Smooth muscle cell (in vitro differentiated cells): ENCODE measurements at regions not wholly inside any gene's neighbourhood (a gene's known extent, or its start where the extent isn't known, plus 50 kb on each side); places are given as distances from the start of the nearest gene placed in this dataset.

Source experiments
- DNase-seq: peaks from one replicate; lab custom pipeline; 2025; ENCODE audit not compliant: unreplicated experiment; lab: John Stamatoyannopoulos, UW
- H2AFZ ChIP-seq: fragments of 200-600 bp; sonication (generic); 2 replicates; pipeline ENCODE4 v1.6.0; 2016; ENCODE audit warnings: antibody characterized with exemption, low read depth, mild to moderate bottlenecking
- H3F3A ChIP-seq: fragments of 200-600 bp; sonication (generic); 2 replicates; pipeline ENCODE4 v1.6.0; 2017; ENCODE audit warnings: antibody characterized with exemption, low read depth
- H3K27ac ChIP-seq: fragments of 200-600 bp; sonication (generic); 2 replicates; pipeline ENCODE4 v1.5.1; 2016; ENCODE audit warnings: low read depth, mild to moderate bottlenecking
- H3K27me3 ChIP-seq: fragments of 200-600 bp; sonication (generic); 2 replicates; pipeline ENCODE4 v1.6.1; 2016; ENCODE audit warnings: low read depth, mild to moderate bottlenecking
- H3K36me3 ChIP-seq: fragments of 200-600 bp; sonication (generic); 2 replicates; pipeline ENCODE4 v1.5.1; 2016; ENCODE audit warnings: low read depth
- H3K4me1 ChIP-seq: fragments of 200-600 bp; sonication (generic); 2 replicates; pipeline ENCODE4 v1.5.1; 2016; ENCODE audit warnings: low read depth
- H3K4me2 ChIP-seq: fragments of 200-600 bp; sonication (generic); 2 replicates; pipeline ENCODE4 v1.6.0; 2016; ENCODE audit warnings: mild to moderate bottlenecking
- H3K4me3 ChIP-seq: fragments of 200-600 bp; sonication (generic); 2 replicates; pipeline ENCODE4 v1.5.1; 2016; ENCODE audit warnings: mild to moderate bottlenecking
- H3K79me2 ChIP-seq: fragments of 200-600 bp; sonication (generic); 2 replicates; pipeline ENCODE4 v1.6.0; 2016; ENCODE audit warnings: low read depth, mild to moderate bottlenecking
- H3K9ac ChIP-seq: fragments of 200-600 bp; sonication (generic); 2 replicates; pipeline ENCODE4 v1.6.0; 2016; ENCODE audit warnings: low read depth
- H3K9me3 ChIP-seq: fragments of 200-600 bp; sonication (generic); replicated peaks from 2 replicates; pipeline ENCODE4 v1.5.1; 2016; ENCODE audit warnings: low read depth
- H4K20me1 ChIP-seq: fragments of 200-600 bp; sonication (generic); 2 replicates; pipeline ENCODE4 v1.6.0; 2016; ENCODE audit warnings: low read depth
- CTCF ChIP-seq: fragments of 200-600 bp; sonication (generic); IDR thresholded peaks from 2 replicates; pipeline ENCODE4 v1.5.1; 2017; ENCODE audit warnings: borderline replicate concordance, mild to moderate bottlenecking, antibody characterized with exemption; ENCODE audit not compliant: insufficient read depth, poor library complexity, severe bottlenecking
- WGBS: methylation state at CpG from one replicate; pipeline ENCODE4 v1.1.7; 2016; ENCODE audit warnings: low lambda C conversion rate; 5-methylcytosine and 5-hydroxymethylcytosine counted together

- no peak for TF ChIP-seq CTCF
- DNase-seq, result no peak
- H3K9me3 ChIP-seq, result no peaks in the 10 kb centered on the region
Measured at GRCh38 chr4:24010994-24011393, 121.1 kb upstream of the PPARGC1A start.

GRCh38 chr4:24010573-24010972, 120.7 kb upstream of the PPARGC1A start:
- TF ChIP-seq CTCF, result no peak
- 65% methylated on average over 3 of the region's 3 CpGs for WGBS
- no peaks in the 10 kb centered on the region for H3F3A ChIP-seq
- H3K9me3 ChIP-seq, result no peaks in the 10 kb centered on the region
- H3K4me3 ChIP-seq, result no peak overlapping the region
- no peaks in the 10 kb centered on the region for H3K36me3 ChIP-seq
- H3K4me2 ChIP-seq, result no peak overlapping the region
- H4K20me1 ChIP-seq, result no peaks in the 10 kb centered on the region
- H3K4me1 ChIP-seq, result no peaks in the 10 kb centered on the region
- H3K27me3 ChIP-seq, result no peaks in the 10 kb centered on the region
- H3K27ac ChIP-seq, result no peak overlapping the region
- no peaks in the 10 kb centered on the region for H3K79me2 ChIP-seq
- H3K9ac ChIP-seq, result no peak overlapping the region
- H2AFZ ChIP-seq, result no peak overlapping the region
- DNase-seq, result no peak

More at GRCh38 chr4:24010994-24011393, 121.1 kb upstream of the PPARGC1A start:
- Histone ChIP-seq H3K79me2 (no peaks in the 10 kb centered on the region), H3K27me3 (no peaks in the 10 kb centered on the region), H3K4me3 (no peak overlapping the region), H3K27ac (no peak overlapping the region), H3K4me2 (no peak overlapping the region), H3K36me3 (no peaks in the 10 kb centered on the region), H3K4me1 (no peaks in the 10 kb centered on the region), H3K9ac (no peak overlapping the region), H4K20me1 (no peaks in the 10 kb centered on the region), H2AFZ (no peak overlapping the region), H3F3A (no peaks in the 10 kb centered on the region)
- WGBS, result 50% methylated on average over 1 of the region's 1 CpG

- no peak overlapping the region for H3K9ac ChIP-seq
- no peak overlapping the region for H3K4me2 ChIP-seq
- no peaks in the 10 kb centered on the region for H4K20me1 ChIP-seq
- no peaks in the 10 kb centered on the region for H3K9me3 ChIP-seq
- 60% methylated on average over 10 of the region's 10 CpGs for WGBS
- H3K27ac ChIP-seq, result no peak overlapping the region
- no peaks in the 10 kb centered on the region for H3K36me3 ChIP-seq
- H3K4me1 ChIP-seq, result peaks cover 7% of the 10 kb centered on the region
- no peak overlapping the region for H3K4me3 ChIP-seq
- no peak overlapping the region for H2AFZ ChIP-seq
- no peaks in the 10 kb centered on the region for H3K27me3 ChIP-seq
- no peaks in the 10 kb centered on the region for H3K79me2 ChIP-seq
- no peak for TF ChIP-seq CTCF
- DNase-seq, result no peak
- H3F3A ChIP-seq, result no peaks in the 10 kb centered on the region
Measured at GRCh38 chr4:24007860-24008261, 118.0 kb upstream of the PPARGC1A start.

- WGBS, result 96% methylated on average over 1 of the region's 1 CpG
- Histone ChIP-seq H3K9me3 (no peaks in the 10 kb centered on the region), H3K4me1 (peaks cover 7% of the 10 kb centered on the region), H3F3A (no peaks in the 10 kb centered on the region), H4K20me1 (no peaks in the 10 kb centered on the region), H3K9ac (no peak overlapping the region), H3K27ac (no peak overlapping the region), H3K79me2 (no peaks in the 10 kb centered on the region), H2AFZ (no peak overlapping the region), H3K36me3 (no peaks in the 10 kb centered on the region), H3K27me3 (peaks cover under 1% of the 10 kb centered on the region), H3K4me2 (no peak overlapping the region), H3K4me3 (no peak overlapping the region)
- TF ChIP-seq CTCF, result no peak
- no peak for DNase-seq
Measured at GRCh38 chr4:24006269-24006668, 116.4 kb upstream of the PPARGC1A start.
